GM10266 (cell line): ENCODE measurements at regions not wholly inside any gene's neighbourhood (a gene's known extent, or its start where the extent isn't known, plus 50 kb on each side); places are given as distances from the start of the nearest gene placed in this dataset.

ENCODE experiments used
- DNase-seq: peaks from one replicate; pipeline ENCODE4 v3.0.0; 2012; ENCODE audit errors: extremely low spot score
- CTCF ChIP-seq: IDR thresholded peaks from 2 replicates; pipeline ENCODE4 v1.5.1; 2012; ENCODE audit warnings: mild to moderate bottlenecking, low read depth; ENCODE audit not compliant: control insufficient read depth, insufficient read depth; ENCODE audit errors: missing control alignments

- no peak for DNase-seq
- TF ChIP-seq CTCF, result no peak
Measured at GRCh38 chr18:26614374-26614773, 66.0 kb upstream of the KCTD1 start.
